ENCODE measurements at regions not wholly inside any gene's neighbourhood (a gene's known extent, or its start where the extent isn't known, plus 50 kb on each side); places are given as distances from the start of the nearest gene placed in this dataset.

DNA sequence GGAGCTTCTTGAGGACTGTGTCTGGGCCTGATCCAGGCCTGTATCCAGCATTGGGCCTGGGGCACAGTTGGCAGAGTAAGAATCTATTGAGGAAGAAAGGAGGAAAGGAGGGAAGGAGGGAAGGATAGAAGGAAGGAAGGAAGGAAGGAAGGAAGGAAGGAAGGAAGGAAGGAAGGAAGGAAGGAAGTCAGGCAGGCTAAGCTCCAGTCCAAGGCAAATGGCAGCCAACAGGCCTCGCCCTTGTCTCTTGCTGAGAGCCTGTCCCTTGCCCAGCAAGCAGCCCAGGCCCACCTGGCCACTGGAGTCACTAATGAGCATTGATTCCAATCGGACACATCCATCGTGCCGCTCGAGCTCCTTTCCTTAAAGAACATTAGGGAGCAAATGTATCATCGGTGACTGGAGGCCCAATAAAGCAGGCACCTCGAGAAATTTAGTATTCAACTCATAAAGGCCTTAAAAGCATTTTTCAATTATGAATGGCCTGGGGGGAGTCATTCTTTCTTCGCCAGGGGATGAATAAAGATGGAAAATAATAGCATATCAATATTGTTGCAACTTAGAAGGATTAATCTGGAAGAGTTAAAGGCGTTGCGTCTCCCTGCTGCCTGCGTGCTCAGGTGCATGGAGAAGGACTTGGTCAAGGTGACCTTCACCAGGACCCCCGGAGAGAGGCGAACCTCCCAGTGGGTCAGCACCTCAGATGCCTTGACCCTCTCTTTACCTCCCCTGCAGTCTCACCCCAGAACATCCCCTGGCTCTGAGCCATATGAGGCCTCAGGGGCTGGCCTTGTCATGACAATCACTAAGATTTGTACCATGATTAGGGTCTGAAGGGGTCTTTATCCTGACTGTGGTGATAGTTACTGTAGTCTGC lies 144.5 kb upstream of the RUNX3 start:
- no peak for DNase-seq

DNA sequence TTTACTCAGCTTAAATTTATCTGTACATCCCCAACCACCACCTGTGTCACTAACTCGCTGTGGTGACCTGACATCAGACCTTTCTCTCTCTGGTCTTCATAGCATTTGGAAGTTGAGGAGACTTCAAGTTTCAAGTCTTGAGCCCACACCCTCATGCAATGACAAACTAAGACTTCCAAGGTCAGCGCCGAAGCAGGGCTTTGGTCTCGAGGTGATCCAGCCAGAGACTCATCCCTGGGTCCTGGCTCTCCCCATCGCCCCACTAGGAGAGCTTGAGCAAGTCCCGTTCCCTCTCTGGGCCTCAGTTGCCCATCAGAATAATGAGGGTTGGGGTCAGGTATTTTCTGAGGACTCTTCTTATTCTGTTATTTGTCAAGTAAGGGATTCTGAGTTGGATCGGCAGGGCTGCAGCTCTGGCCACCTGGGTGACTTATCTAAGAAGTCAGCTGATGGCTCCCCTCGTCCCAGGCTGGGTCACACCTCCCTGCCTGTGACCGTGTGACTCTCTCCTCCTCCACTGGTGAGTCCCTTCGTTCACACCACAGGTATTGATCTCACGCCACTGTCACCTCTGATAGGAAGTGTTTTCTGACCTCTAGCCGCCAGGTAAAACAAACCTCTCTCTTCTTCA lies 143.7 kb upstream of the RUNX3 start:
- no peak for DNase-seq

DNA sequence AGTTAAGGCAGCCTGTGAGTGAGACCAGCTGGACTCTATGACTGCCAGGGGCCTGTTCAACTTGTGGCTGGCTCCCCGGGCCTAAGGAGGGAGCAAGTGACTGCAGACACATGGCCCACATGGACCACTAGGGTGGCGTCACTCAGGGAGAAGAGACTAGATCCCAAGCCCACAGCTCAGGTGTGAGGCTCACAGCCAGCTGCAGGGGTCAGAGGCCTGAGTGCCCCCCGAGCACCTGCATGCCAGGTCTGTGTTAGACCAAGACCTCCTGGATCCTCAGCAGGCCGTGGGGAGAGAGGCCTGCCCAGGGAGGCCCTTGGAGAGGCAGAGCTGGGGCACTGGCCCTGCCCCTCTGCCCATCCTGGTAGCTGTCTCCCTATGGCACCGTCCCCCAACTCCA lies 142.4 kb upstream of the RUNX3 start:
- DNase-seq, result no peak

- DNase-seq, result peak; percentile 43
Measured at GRCh38 chr1:25068829-25069228, 138.8 kb upstream of the RUNX3 start.

DNA sequence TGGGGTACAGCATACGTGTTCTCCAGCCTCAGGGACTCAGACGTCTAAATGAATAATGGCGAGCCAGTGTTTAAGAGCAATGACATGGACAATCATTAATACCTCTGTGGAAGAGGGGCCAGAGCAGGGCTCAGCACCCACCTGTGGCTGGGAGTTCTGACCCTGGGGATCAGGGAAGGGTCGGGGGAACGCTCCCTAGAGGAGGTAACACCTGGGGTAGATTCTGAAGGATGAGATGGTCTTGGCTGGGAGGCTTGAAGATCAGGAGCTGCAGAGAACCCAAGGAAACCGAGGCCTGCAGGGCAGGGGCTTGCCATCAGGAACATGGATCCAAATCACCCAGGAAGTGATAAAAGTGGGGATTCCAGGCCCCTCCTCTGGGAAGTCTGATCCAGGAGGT lies 138.2 kb upstream of the RUNX3 start:
- no peak for DNase-seq

GRCh38 chr1:25067518-25068251 lies 137.6 kb upstream of the RUNX3 start:
- DNase-seq, result no peak

GRCh38 chr1:25066731-25067517 lies 136.8 kb upstream of the RUNX3 start:
- no peak for DNase-seq

- DNase-seq, result no peak
Measured at GRCh38 chr1:25066256-25066655, 136.2 kb upstream of the RUNX3 start.

DNA sequence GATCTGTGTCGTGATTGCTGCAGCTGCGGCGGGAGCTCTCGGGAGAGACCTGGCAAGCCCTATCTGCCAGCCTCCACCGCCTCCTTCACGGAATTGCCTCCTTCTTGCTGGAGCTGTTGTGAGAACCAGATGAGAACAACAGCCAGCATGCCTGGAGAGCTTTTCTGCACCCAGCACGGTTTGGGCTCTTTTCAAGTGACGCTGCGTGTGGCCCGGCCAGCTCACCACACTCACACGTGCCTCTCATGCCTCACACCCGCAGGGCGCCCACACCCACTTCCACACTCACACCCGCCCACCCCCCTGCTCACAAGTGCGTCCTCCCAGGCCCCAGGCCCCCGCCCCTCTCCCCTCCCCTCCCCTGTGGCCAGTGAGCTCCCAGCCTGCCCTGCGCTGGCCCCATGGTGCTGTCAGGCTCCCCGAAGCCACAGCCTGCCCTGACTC lies 135.7 kb upstream of the RUNX3 start:
- DNase-seq, result peak; percentile 31

GRCh38 chr1:25065321-25065721 lies 135.2 kb upstream of the RUNX3 start:
- DNase-seq, result no peak

- DNase-seq, result peak; percentile 9
Measured at GRCh38 chr1:25064465-25065240, 134.6 kb upstream of the RUNX3 start.

DNA sequence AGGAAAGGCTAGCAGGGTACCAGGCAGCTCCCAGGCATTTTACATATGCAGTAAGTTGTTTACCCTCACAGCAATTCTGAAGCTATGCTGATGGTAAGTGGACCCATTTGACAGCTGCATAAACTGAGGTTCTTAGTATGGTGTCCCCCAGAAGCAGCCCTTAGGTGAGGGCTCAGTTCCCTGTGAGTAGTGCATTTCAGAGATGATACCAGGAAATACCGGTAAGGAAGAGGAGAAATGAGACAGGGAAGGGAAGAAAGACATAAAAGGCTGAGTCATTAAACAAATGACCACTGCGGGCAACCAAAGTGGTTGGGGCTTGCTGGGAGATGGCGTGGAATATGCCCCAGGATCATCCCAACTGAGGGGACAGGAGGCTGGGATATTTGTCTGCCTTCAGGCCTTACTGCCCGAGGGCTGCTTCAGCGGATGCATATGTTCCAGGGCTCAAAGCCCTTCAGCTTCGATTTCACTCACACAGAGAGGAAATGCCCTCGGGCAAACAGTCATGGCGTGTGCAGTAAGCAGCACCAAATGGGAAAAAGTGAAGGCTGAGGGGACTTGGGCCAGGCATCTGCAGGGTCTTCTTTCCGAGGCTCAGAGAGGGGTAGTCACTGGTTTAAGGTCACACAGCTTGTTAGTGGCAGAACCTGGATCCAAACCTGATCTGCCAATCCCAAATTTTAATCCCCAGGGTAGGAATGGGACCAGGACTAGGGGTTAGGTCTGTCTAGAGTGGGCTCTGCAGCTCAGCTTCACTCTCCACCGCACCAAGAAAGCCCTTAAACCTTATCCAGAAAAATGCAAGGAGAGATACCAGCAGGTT lies 133.7 kb upstream of the RUNX3 start:
- DNase-seq, result no peak

DNA sequence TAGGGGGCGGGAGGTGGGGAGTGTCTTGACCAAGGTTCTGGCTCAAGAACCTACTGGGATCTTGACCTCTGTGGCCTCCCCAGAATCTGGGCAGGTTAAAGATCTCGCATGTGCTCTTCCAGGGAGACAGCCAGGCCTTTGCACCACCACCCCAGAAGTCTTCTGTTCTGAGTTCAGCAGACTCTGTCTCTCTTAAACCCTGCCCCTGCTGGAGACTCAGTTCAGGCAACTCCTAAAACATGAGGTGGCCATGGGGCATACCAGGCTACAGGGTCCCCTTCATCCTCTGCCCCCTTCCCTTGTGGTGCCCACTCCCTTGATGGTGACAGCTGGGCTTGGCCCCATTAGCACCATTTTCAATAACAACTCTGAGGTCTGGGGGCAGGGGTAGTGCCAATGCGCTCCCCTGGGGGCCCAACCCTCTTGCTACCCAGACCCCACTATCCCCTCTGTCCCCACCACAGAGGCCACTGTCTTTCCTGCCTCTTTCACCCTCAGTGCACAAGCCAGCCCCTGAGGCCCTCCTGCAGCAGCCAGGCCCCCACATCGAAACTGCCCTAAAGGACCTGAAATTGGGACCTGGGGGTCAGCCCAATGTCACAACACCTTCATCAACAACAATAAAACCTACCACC lies 132.7 kb upstream of the RUNX3 start:
- no peak for DNase-seq

GRCh38 chr1:25061261-25061995 lies 131.4 kb upstream of the RUNX3 start:
- DNase-seq, result no peak

- no peak for DNase-seq
Measured at GRCh38 chr1:25057188-25057587, 127.1 kb upstream of the RUNX3 start.

DNA sequence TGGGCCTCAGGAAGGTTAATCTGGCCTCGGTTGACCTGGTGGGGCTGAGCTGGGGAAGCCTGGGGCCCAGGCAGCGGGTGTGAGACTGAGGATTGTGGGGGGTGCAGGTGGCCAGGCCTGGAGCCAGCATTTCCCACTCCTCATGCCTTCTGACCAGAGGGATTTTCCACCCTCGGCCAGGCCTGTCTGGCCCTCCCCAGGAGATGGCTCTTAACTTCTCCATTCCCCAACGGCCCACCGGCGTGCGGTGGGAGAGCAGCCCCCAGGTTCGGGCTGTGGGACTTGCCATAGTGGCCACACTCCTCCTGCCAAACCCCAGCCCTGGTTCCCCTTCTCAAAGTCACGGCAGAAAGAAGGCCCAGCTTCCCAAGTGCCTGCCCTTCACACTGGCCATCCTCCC lies 126.5 kb upstream of the RUNX3 start:
- no peak for DNase-seq

- DNase-seq, result no peak
Measured at GRCh38 chr1:25055961-25056360, 125.9 kb upstream of the RUNX3 start.

- DNase-seq, result no peak
Measured at GRCh38 chr1:25055324-25055780, 125.3 kb upstream of the RUNX3 start.

- DNase-seq, result no peak
Measured at GRCh38 chr1:25054526-25055323, 124.6 kb upstream of the RUNX3 start.

Measured in CD4-positive, alpha-beta T cell treated with Interleukin-6 for 4 hours (primary cell).